HEK293 (cell line): ENCODE measurements at regions not wholly inside any gene's neighbourhood (a gene's known extent, or its start where the extent isn't known, plus 50 kb on each side); places are given as distances from the start of the nearest gene placed in this dataset.
"Not testable (repeated sequence)": the region's sequence is repeated elsewhere in the genome, so short reads cannot be mapped to it uniquely, and the experiment has no call there.

Experiments
- CTCF ChIA-PET: fragments of 350-600 bp; formaldehyde crosslinking; extraction: SDS; loops from one replicate; lab custom pipeline; 2021; ENCODE audit warnings: antibody characterized with exemption; lab: Yijun Ruan, JAX
- POLR2A ChIA-PET: fragments of 300-600 bp; formaldehyde crosslinking; extraction: SDS; loops from one replicate; lab custom pipeline; 2020; ENCODE audit warnings: antibody characterized with exemption, inconsistent platforms; lab: Yijun Ruan, JAX
- H3K27ac ChIP-seq: fragments of 200-500 bp; sonication (Bioruptor generic); 2 replicates; pipeline ENCODE4 v1.5.1; 2014; ENCODE audit warnings: low read depth, low read length, control low read depth, inconsistent platforms; ENCODE audit errors: extremely low read depth
- H3K36me3 ChIP-seq, 2 experiments: fragments of 200-500 bp in 1 of 2; sonication (Bioruptor generic) in 1 of 2; 1 replicate in 1 of 2; 2 replicates in 1 of 2; pipeline ENCODE4 v1.5.1; 2014 to 2017; ENCODE audit warnings: inconsistent platforms in 2 of 2, low read length in 2 of 2; ENCODE audit not compliant: control insufficient read depth in 2 of 2, insufficient read depth in 1 of 2
- H3K4me1 ChIP-seq: fragments of 200-500 bp; sonication (Bioruptor generic); 2 replicates; pipeline ENCODE4 v1.5.1; 2014; ENCODE audit warnings: mild to moderate bottlenecking, low read length, inconsistent platforms; ENCODE audit not compliant: control insufficient read depth, insufficient read depth
- H3K4me3 ChIP-seq: 2 replicates; pipeline ENCODE4 v1.5.1; 2011; ENCODE audit warnings: low read depth, mild to moderate bottlenecking, control low read depth, low read length, moderate library complexity
- H3K9me3 ChIP-seq: fragments of 200-500 bp; sonication (Bioruptor generic); 2 replicates; pipeline ENCODE4 v1.5.1; 2014; ENCODE audit warnings: low read depth, low read length, inconsistent platforms; ENCODE audit not compliant: control insufficient read depth, insufficient read depth
- BCL11A ChIP-seq: fragments of 450-650 bp; formaldehyde crosslinking; IDR thresholded peaks from 2 replicates; pipeline ENCODE4 v1.5.1; 2016; ENCODE audit warnings: low read depth, missing biosample characterization, missing genetic modification characterization
- EGR2 ChIP-seq: fragments of 450-650 bp; formaldehyde crosslinking; IDR thresholded peaks from 2 replicates; pipeline ENCODE4 v1.5.1; 2016; ENCODE audit warnings: low read depth, missing biosample characterization, missing genetic modification characterization
- GLI2 ChIP-seq: fragments of 450-650 bp; formaldehyde crosslinking; IDR thresholded peaks from 2 replicates; pipeline ENCODE4; 2017; ENCODE audit warnings: missing biosample characterization, missing genetic modification characterization, low read depth, borderline replicate concordance
- GLIS1 ChIP-seq: fragments of 450-650 bp; formaldehyde crosslinking; IDR thresholded peaks from 2 replicates; pipeline ENCODE4 v1.5.1; 2016; ENCODE audit warnings: missing biosample characterization, missing genetic modification characterization
- MYNN ChIP-seq: fragments of 450-650 bp; formaldehyde crosslinking; IDR thresholded peaks from 2 replicates; pipeline ENCODE4 v1.5.1; 2016; ENCODE audit warnings: missing biosample characterization, missing genetic modification characterization, borderline replicate concordance
- SP7 ChIP-seq: fragments of 450-650 bp; formaldehyde crosslinking; IDR thresholded peaks from 2 replicates; pipeline ENCODE4 v1.5.1; 2016; ENCODE audit warnings: missing biosample characterization, missing genetic modification characterization
- TCF7L2 ChIP-seq: IDR thresholded peaks from 2 replicates; pipeline ENCODE4 v1.6.1; 2011; ENCODE audit warnings: low read depth, mild to moderate bottlenecking, inconsistent platforms, low read length, moderate library complexity, borderline replicate concordance
- ZFHX2 ChIP-seq: fragments of 450-650 bp; formaldehyde crosslinking; conservative IDR thresholded peaks from 2 replicates; pipeline ENCODE4 v1.5.1; 2016; ENCODE audit warnings: missing biosample characterization, missing genetic modification characterization
- ZFP69B ChIP-seq: fragments of 450-650 bp; formaldehyde crosslinking; IDR thresholded peaks from 2 replicates; pipeline ENCODE4 v1.5.1; 2016; ENCODE audit warnings: missing biosample characterization, missing genetic modification characterization
- ZNF132 ChIP-seq: fragments of 450-650 bp; formaldehyde crosslinking; IDR thresholded peaks from 2 replicates; pipeline ENCODE4 v1.5.1; 2017; ENCODE audit warnings: missing biosample characterization, missing genetic modification characterization, borderline replicate concordance
- ZNF155 ChIP-seq: fragments of 450-650 bp; formaldehyde crosslinking; IDR thresholded peaks from 2 replicates; pipeline ENCODE4 v1.5.1; 2016; ENCODE audit warnings: missing biosample characterization, missing genetic modification characterization
- ZNF248 ChIP-seq: fragments of 450-650 bp; formaldehyde crosslinking; IDR thresholded peaks from 2 replicates; pipeline ENCODE4 v1.5.1; 2017; ENCODE audit warnings: missing biosample characterization, missing genetic modification characterization
- ZNF501 ChIP-seq: fragments of 450-650 bp; formaldehyde crosslinking; IDR thresholded peaks from 2 replicates; pipeline ENCODE4 v1.5.1; 2016; ENCODE audit warnings: missing biosample characterization, missing genetic modification characterization
- ZNF530 ChIP-seq: fragments of 450-650 bp; formaldehyde crosslinking; IDR thresholded peaks from 2 replicates; pipeline ENCODE4 v1.5.1; 2016; ENCODE audit warnings: low read depth, missing biosample characterization, missing genetic modification characterization
- ZNF548 ChIP-seq: fragments of 450-650 bp; formaldehyde crosslinking; IDR thresholded peaks from 2 replicates; pipeline ENCODE4 v1.5.1; 2016; ENCODE audit warnings: missing biosample characterization, missing genetic modification characterization
- ZNF596 ChIP-seq: fragments of 450-650 bp; IDR thresholded peaks from 2 replicates; pipeline ENCODE4 v1.5.0; 2018; ENCODE audit warnings: missing biosample characterization, mild to moderate bottlenecking, missing genetic modification characterization, moderate library complexity
- ZNF654 ChIP-seq: fragments of 450-650 bp; formaldehyde crosslinking; IDR thresholded peaks from 2 replicates; pipeline ENCODE4 v1.5.1; 2016; ENCODE audit warnings: low read depth, missing biosample characterization, missing genetic modification characterization
- ZNF830 ChIP-seq: fragments of 450-650 bp; IDR thresholded peaks from 2 replicates; pipeline ENCODE4 v1.5.0; 2018; ENCODE audit warnings: missing biosample characterization, missing genetic modification characterization, low read depth, mild to moderate bottlenecking, moderate library complexity
- ZSCAN30 ChIP-seq: fragments of 450-650 bp; IDR thresholded peaks from 2 replicates; pipeline ENCODE4 v1.5.1; 2018; ENCODE audit warnings: missing biosample characterization, mild to moderate bottlenecking, missing genetic modification characterization, moderate library complexity
- TF ChIP-seq, protein P1 (sequence below): fragments of 450-650 bp; formaldehyde crosslinking; IDR thresholded peaks from 2 replicates; pipeline ENCODE4 v1.5.1; 2016; ENCODE audit warnings: missing biosample characterization, missing genetic modification characterization
- TF ChIP-seq, protein P2 (sequence below): fragments of 450-650 bp; formaldehyde crosslinking; IDR thresholded peaks from 2 replicates; pipeline ENCODE4 v1.5.1; 2016; ENCODE audit warnings: missing biosample characterization, missing genetic modification characterization, borderline replicate concordance
- TF ChIP-seq, protein P3 (sequence below): fragments of 450-650 bp; formaldehyde crosslinking; IDR thresholded peaks from 2 replicates; pipeline ENCODE4 v1.5.1; 2017; ENCODE audit warnings: missing biosample characterization, missing genetic modification characterization
- TF ChIP-seq, protein P4 (sequence below): fragments of 450-650 bp; formaldehyde crosslinking; conservative IDR thresholded peaks from 2 replicates; pipeline ENCODE4 v1.5.1; 2016; ENCODE audit warnings: low read depth, missing biosample characterization, missing genetic modification characterization

DNA sequence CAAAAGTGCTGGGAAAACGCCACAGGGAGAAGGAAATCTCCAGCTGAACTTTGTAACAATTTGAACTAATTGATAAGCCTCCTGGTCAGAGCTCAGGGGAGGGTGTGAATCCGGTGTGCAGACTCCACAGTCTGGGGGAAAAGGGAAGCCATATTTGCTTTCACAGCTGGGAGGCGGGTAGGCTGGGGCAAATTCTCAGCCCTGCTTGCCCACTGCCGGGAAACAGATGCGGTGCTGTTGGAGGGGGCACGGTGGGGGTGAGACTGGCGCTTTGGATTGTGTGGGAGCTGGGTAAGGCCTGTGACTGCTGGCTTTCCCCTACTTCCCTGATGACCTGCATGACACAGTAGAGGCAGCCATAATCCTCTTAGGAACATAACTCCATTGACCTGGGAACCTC lies 134.8 kb downstream of the ADCYAP1 start:
- ChIA-PET POLR2A (no interaction called here), CTCF (interaction anchor here (0.7 kb wide), 1 partner anchor 77 kb away, joined by 4 read pairs; no protein-coding TSS in a partner anchor)
- TF ChIP-seq, protein P1, sequence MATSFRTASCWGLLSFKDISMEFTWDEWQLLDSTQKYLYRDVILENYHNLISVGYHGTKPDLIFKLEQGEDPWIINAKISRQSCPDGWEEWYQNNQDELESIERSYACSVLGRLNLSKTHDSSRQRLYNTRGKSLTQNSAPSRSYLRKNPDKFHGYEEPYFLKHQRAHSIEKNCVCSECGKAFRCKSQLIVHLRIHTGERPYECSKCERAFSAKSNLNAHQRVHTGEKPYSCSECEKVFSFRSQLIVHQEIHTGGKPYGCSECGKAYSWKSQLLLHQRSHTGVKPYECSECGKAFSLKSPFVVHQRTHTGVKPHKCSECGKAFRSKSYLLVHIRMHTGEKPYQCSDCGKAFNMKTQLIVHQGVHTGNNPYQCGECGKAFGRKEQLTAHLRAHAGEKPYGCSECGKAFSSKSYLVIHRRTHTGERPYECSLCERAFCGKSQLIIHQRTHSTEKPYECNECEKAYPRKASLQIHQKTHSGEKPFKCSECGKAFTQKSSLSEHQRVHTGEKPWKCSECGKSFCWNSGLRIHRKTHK (tag by site-specific recombination) = no peak
- TF ChIP-seq ZNF501 = no peak
- TF ChIP-seq MYNN (tag by site-specific recombination) = no peak
- TF ChIP-seq ZNF248 = no peak
- TF ChIP-seq ZNF596 (tag by site-specific recombination) = no peak
- no peak for TF ChIP-seq ZNF155 (tag by site-specific recombination)
- TF ChIP-seq ZNF654 (tag by site-specific recombination) = no peak
- no peak for TF ChIP-seq SP7
- TF ChIP-seq ZNF548 (tag by site-specific recombination) = no peak
- no peak for TF ChIP-seq ZFP69B
- no peak for TF ChIP-seq BCL11A (tag by site-specific recombination)
- TF ChIP-seq GLI2 = no peak
- no peak for TF ChIP-seq ZNF830
- TF ChIP-seq ZFHX2 (tag by site-specific recombination) = no peak
- TF ChIP-seq, protein P2, sequence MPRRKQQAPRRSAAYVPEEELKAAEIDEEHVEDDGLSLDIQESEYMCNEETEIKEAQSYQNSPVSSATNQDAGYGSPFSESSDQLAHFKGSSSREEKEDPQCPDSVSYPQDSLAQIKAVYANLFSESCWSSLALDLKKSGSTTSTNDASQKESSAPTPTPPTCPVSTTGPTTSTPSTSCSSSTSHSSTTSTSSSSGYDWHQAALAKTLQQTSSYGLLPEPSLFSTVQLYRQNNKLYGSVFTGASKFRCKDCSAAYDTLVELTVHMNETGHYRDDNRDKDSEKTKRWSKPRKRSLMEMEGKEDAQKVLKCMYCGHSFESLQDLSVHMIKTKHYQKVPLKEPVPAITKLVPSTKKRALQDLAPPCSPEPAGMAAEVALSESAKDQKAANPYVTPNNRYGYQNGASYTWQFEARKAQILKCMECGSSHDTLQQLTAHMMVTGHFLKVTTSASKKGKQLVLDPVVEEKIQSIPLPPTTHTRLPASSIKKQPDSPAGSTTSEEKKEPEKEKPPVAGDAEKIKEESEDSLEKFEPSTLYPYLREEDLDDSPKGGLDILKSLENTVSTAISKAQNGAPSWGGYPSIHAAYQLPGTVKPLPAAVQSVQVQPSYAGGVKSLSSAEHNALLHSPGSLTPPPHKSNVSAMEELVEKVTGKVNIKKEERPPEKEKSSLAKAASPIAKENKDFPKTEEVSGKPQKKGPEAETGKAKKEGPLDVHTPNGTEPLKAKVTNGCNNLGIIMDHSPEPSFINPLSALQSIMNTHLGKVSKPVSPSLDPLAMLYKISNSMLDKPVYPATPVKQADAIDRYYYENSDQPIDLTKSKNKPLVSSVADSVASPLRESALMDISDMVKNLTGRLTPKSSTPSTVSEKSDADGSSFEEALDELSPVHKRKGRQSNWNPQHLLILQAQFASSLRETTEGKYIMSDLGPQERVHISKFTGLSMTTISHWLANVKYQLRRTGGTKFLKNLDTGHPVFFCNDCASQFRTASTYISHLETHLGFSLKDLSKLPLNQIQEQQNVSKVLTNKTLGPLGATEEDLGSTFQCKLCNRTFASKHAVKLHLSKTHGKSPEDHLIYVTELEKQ = no peak
- TF ChIP-seq, protein P3, sequence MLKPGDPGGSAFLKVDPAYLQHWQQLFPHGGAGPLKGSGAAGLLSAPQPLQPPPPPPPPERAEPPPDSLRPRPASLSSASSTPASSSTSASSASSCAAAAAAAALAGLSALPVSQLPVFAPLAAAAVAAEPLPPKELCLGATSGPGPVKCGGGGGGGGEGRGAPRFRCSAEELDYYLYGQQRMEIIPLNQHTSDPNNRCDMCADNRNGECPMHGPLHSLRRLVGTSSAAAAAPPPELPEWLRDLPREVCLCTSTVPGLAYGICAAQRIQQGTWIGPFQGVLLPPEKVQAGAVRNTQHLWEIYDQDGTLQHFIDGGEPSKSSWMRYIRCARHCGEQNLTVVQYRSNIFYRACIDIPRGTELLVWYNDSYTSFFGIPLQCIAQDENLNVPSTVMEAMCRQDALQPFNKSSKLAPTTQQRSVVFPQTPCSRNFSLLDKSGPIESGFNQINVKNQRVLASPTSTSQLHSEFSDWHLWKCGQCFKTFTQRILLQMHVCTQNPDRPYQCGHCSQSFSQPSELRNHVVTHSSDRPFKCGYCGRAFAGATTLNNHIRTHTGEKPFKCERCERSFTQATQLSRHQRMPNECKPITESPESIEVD (tag by site-specific recombination) = no peak
- TF ChIP-seq ZNF530 (tag by site-specific recombination) = no peak
- no peaks in the 10 kb centered on the region for H3K9me3 ChIP-seq
- H3K36me3 ChIP-seq = no peaks in the 10 kb centered on the region
- H3K4me1 ChIP-seq = no peaks in the 10 kb centered on the region
- H3K4me3 ChIP-seq = no peak overlapping the region
- H3K27ac ChIP-seq = no peak overlapping the region

DNA sequence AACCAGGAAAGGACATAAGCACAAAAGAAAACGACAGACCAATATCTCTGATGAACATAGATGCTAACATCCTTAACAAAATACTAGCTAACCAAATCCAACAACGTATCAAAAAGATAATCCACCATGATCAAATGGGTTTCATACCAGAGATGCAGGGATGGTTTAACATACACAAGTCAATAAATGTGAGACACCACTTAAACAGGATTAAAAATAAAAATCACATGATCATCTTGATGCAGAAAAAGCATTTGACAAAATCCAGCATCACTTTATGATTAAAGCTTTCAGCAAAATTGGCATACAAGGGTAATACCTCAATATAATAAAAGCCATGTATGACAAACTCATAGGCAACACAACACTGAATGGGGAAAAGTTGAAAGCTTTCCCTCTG lies 138.4 kb downstream of the ADCYAP1 start:
- POLR2A ChIA-PET, H3K9me3 ChIP-seq, H3K4me1 ChIP-seq, H3K27ac ChIP-seq, H3K36me3 ChIP-seq, H3K4me3 ChIP-seq: not testable (repeated sequence)
- CTCF ChIA-PET = interaction anchor here (0.7 kb wide), 1 partner anchor 621 kb away, joined by 3 read pairs; no protein-coding TSS in a partner anchor

DNA sequence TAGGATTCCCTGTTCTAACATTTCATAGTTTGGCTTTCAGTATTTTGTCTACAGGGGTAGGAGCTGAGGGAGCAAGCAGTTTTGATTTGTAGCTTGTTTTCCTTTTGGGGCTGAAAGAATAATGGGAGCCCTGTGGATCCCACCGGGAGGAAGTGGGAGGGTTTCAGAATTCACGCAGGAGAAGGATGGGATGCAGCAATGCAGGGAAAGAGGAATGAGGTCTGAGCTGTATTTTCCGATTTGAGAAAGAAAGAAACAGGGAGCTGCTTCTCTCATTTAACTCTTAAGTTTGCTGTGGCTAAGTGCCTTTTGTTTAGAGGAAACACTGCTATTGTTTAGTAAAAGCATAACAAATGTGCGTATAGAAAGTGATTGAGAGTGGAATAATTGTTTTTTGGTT lies 141.0 kb downstream of the ADCYAP1 start:
- Histone ChIP-seq H3K4me1 (no peaks in the 10 kb centered on the region), H3K9me3 (no peaks in the 10 kb centered on the region), H3K27ac (no peak overlapping the region), H3K36me3 (no peaks in the 10 kb centered on the region), H3K4me3 (no peak overlapping the region)
- CTCF ChIA-PET = no interaction called here
- POLR2A ChIA-PET = no interaction called here
- TF ChIP-seq, protein P4, sequence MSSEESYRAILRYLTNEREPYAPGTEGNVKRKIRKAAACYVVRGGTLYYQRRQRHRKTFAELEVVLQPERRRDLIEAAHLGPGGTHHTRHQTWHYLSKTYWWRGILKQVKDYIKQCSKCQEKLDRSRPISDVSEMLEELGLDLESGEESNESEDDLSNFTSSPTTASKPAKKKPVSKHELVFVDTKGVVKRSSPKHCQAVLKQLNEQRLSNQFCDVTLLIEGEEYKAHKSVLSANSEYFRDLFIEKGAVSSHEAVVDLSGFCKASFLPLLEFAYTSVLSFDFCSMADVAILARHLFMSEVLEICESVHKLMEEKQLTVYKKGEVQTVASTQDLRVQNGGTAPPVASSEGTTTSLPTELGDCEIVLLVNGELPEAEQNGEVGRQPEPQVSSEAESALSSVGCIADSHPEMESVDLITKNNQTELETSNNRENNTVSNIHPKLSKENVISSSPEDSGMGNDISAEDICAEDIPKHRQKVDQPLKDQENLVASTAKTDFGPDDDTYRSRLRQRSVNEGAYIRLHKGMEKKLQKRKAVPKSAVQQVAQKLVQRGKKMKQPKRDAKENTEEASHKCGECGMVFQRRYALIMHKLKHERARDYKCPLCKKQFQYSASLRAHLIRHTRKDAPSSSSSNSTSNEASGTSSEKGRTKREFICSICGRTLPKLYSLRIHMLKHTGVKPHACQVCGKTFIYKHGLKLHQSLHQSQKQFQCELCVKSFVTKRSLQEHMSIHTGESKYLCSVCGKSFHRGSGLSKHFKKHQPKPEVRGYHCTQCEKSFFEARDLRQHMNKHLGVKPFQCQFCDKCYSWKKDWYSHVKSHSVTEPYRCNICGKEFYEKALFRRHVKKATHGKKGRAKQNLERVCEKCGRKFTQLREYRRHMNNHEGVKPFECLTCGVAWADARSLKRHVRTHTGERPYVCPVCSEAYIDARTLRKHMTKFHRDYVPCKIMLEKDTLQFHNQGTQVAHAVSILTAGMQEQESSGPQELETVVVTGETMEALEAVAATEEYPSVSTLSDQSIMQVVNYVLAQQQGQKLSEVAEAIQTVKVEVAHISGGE (tag by site-specific recombination) = no peak
- TF ChIP-seq TCF7L2 (no peak), ZSCAN30 (no peak), GLIS1 (tag by site-specific recombination) (no peak), EGR2 (tag by site-specific recombination) (no peak), ZNF132 (no peak)
